ENCODE measurements at regions not wholly inside any gene's neighbourhood (a gene's known extent, or its start where the extent isn't known, plus 50 kb on each side); places are given as distances from the start of the nearest gene placed in this dataset.
"Not testable (repeated sequence)": the region's sequence is repeated elsewhere in the genome, so short reads cannot be mapped to it uniquely, and the experiment has no call there.

- Histone ChIP-seq H3K27ac (no peak overlapping the region), H3K4me3 (no peak overlapping the region), H3K9ac (ENCODE audit: insufficient read length) (no peak overlapping the region), H3K9me3 (ENCODE audit: low read depth, low read length) (no peaks in the 10 kb centered on the region; the same call in 1 of the 2 replicates), H3K36me3 (ENCODE audit: insufficient read depth, low read length) (no peaks in the 10 kb centered on the region)
- TF ChIP-seq EZH2 (IDR thresholded peaks at IDR 0.05) (no peak), POLR2AphosphoS5 (IDR thresholded peaks at IDR 0.05; ENCODE audit: borderline replicate concordance, low read depth, low read length) (no peak)
- DNase-seq (ENCODE audit: low read depth, low spot score), result no peak
Observed at GRCh38 chr20:6339176-6339575, 216.3 kb upstream of the FERMT1 start.

GRCh38 chr20:6333110-6333509, 210.3 kb upstream of the FERMT1 start:
- Histone ChIP-seq H3K9me3 (ENCODE audit: low read depth, low read length) (no peaks in the 10 kb centered on the region; the same call in 1 of the 2 replicates), H3K4me3 (no peak overlapping the region), H3K27ac (no peak overlapping the region), H3K36me3 (ENCODE audit: insufficient read depth, low read length) (no peaks in the 10 kb centered on the region), H3K9ac (ENCODE audit: insufficient read length) (no peak overlapping the region)
- no peak for DNase-seq (ENCODE audit: low read depth, low spot score)
- TF ChIP-seq FOXP2 (optimal IDR thresholded peaks at IDR 0.05; ENCODE audit: control extremely low read depth, extremely low read length, insufficient read depth) (no peak), POLR2AphosphoS5 (IDR thresholded peaks at IDR 0.05; ENCODE audit: borderline replicate concordance, low read depth, low read length) (no peak), EZH2 (IDR thresholded peaks at IDR 0.05) (no peak)

GRCh38 chr20:6321235-6321634, 198.4 kb upstream of the FERMT1 start:
- H3K9me3 ChIP-seq (ENCODE audit: low read depth, low read length); DNase-seq (ENCODE audit: low read depth, low spot score); H3K4me3 ChIP-seq; H3K36me3 ChIP-seq (ENCODE audit: insufficient read depth, low read length); H3K27ac ChIP-seq; H3K9ac ChIP-seq (ENCODE audit: insufficient read length): not testable (repeated sequence)

- TF ChIP-seq EZH2 (IDR thresholded peaks at IDR 0.05) (no peak), POLR2AphosphoS5 (IDR thresholded peaks at IDR 0.05; ENCODE audit: borderline replicate concordance, low read depth, low read length) (no peak), FOXP2 (optimal IDR thresholded peaks at IDR 0.05; ENCODE audit: control extremely low read depth, extremely low read length, insufficient read depth) (no peak)
- no peak overlapping the region for H3K9ac ChIP-seq (ENCODE audit: insufficient read length)
- no peak overlapping the region for H3K27ac ChIP-seq
- peaks cover 2% of the 10 kb centered on the region; the same call in 1 of the 2 replicates for H3K9me3 ChIP-seq (ENCODE audit: low read depth, low read length)
- H3K36me3 ChIP-seq (ENCODE audit: insufficient read depth, low read length), result no peaks in the 10 kb centered on the region
- no peak for DNase-seq (ENCODE audit: low read depth, low spot score)
- H3K4me3 ChIP-seq, result no peak overlapping the region
Observed at GRCh38 chr20:6311841-6312655, 189.2 kb upstream of the FERMT1 start.

GRCh38 chr20:6311097-6311496, 188.3 kb upstream of the FERMT1 start:
- Histone ChIP-seq H3K9me3 (ENCODE audit: low read depth, low read length) (peaks cover 2% of the 10 kb centered on the region; the same call in 1 of the 2 replicates), H3K27ac (no peak overlapping the region), H3K4me3 (no peak overlapping the region), H3K36me3 (ENCODE audit: insufficient read depth, low read length) (no peaks in the 10 kb centered on the region), H3K9ac (ENCODE audit: insufficient read length) (no peak overlapping the region)
- DNase-seq (ENCODE audit: low read depth, low spot score), result no peak
- TF ChIP-seq POLR2AphosphoS5 (IDR thresholded peaks at IDR 0.05; ENCODE audit: borderline replicate concordance, low read depth, low read length) (no peak), EZH2 (IDR thresholded peaks at IDR 0.05) (no peak), FOXP2 (optimal IDR thresholded peaks at IDR 0.05; ENCODE audit: control extremely low read depth, extremely low read length, insufficient read depth) (no peak)

GRCh38 chr20:6305536-6305935, 182.7 kb upstream of the FERMT1 start:
- DNase-seq (ENCODE audit: low read depth, low spot score), result no peak
- Histone ChIP-seq H3K36me3 (ENCODE audit: insufficient read depth, low read length) (no peaks in the 10 kb centered on the region), H3K9ac (ENCODE audit: insufficient read length) (no peak overlapping the region), H3K9me3 (ENCODE audit: low read depth, low read length) (no peaks in the 10 kb centered on the region), H3K27ac (no peak overlapping the region), H3K4me3 (no peak overlapping the region)
- TF ChIP-seq EZH2 (IDR thresholded peaks at IDR 0.05) (no peak), FOXP2 (optimal IDR thresholded peaks at IDR 0.05; ENCODE audit: control extremely low read depth, extremely low read length, insufficient read depth) (no peak), POLR2AphosphoS5 (IDR thresholded peaks at IDR 0.05; ENCODE audit: borderline replicate concordance, low read depth, low read length) (no peak)

- no peaks in the 10 kb centered on the region for H3K36me3 ChIP-seq (ENCODE audit: insufficient read depth, low read length)
- no peak overlapping the region for H3K4me3 ChIP-seq
- no peak for DNase-seq (ENCODE audit: low read depth, low spot score)
- H3K9ac ChIP-seq (ENCODE audit: insufficient read length), result no peak overlapping the region
- no peaks in the 10 kb centered on the region for H3K9me3 ChIP-seq (ENCODE audit: low read depth, low read length)
- no peak overlapping the region for H3K27ac ChIP-seq
- TF ChIP-seq EZH2 (IDR thresholded peaks at IDR 0.05), result no peak
- no peak for TF ChIP-seq FOXP2 (optimal IDR thresholded peaks at IDR 0.05; ENCODE audit: control extremely low read depth, extremely low read length, insufficient read depth)
- no peak for TF ChIP-seq POLR2AphosphoS5 (IDR thresholded peaks at IDR 0.05; ENCODE audit: borderline replicate concordance, low read depth, low read length)
Observed at GRCh38 chr20:6302041-6302440, 179.2 kb upstream of the FERMT1 start.

- Histone ChIP-seq H3K4me3 (no peak overlapping the region), H3K27ac (no peak overlapping the region), H3K9ac (ENCODE audit: insufficient read length) (no peak overlapping the region), H3K36me3 (ENCODE audit: insufficient read depth, low read length) (no peaks in the 10 kb centered on the region), H3K9me3 (ENCODE audit: low read depth, low read length) (no peaks in the 10 kb centered on the region)
- TF ChIP-seq FOXP2 (optimal IDR thresholded peaks at IDR 0.05; ENCODE audit: control extremely low read depth, extremely low read length, insufficient read depth) (no peak), EZH2 (IDR thresholded peaks at IDR 0.05) (no peak), POLR2AphosphoS5 (IDR thresholded peaks at IDR 0.05; ENCODE audit: borderline replicate concordance, low read depth, low read length) (no peak)
- DNase-seq (ENCODE audit: low read depth, low spot score), result no peak
Observed at GRCh38 chr20:6299456-6299855, 176.6 kb upstream of the FERMT1 start.

- Histone ChIP-seq H3K9me3 (ENCODE audit: low read depth, low read length) (no peaks in the 10 kb centered on the region), H3K4me3 (no peak overlapping the region), H3K27ac (no peak overlapping the region), H3K9ac (ENCODE audit: insufficient read length) (no peak overlapping the region), H3K36me3 (ENCODE audit: insufficient read depth, low read length) (no peaks in the 10 kb centered on the region)
- TF ChIP-seq POLR2AphosphoS5 (IDR thresholded peaks at IDR 0.05; ENCODE audit: borderline replicate concordance, low read depth, low read length), result no peak
- no peak for TF ChIP-seq EZH2 (IDR thresholded peaks at IDR 0.05)
- no peak for TF ChIP-seq FOXP2 (optimal IDR thresholded peaks at IDR 0.05; ENCODE audit: control extremely low read depth, extremely low read length, insufficient read depth)
- no peak for DNase-seq (ENCODE audit: low read depth, low spot score)
Observed at GRCh38 chr20:6298049-6298448, 175.2 kb upstream of the FERMT1 start.
